ENCODE measurements at regions not wholly inside any gene's neighbourhood (a gene's known extent, or its start where the extent isn't known, plus 50 kb on each side); places are given as distances from the start of the nearest gene placed in this dataset.

- intact Hi-C loops (cut with DNase I): no loop called here
- no peaks in the 10 kb centered on the region for H3K4me1 ChIP-seq
- ATAC-seq: no peak
- no peak overlapping the region for H3K4me3 ChIP-seq
- no peaks in the 10 kb centered on the region for H3K27me3 ChIP-seq
- H3K36me3 ChIP-seq: no peaks in the 10 kb centered on the region
- no peaks in the 10 kb centered on the region for H3K9me3 ChIP-seq
- TF ChIP-seq CTCF (IDR thresholded peaks at IDR 0.05): no peak
- H3K27ac ChIP-seq: no peak overlapping the region
- DNase-seq: no peak
These were observed 424.9 kb downstream of the SOX9 start for GRCh38 chr17:72545766-72546165.

- Histone ChIP-seq H3K27me3 (no peaks in the 10 kb centered on the region), H3K4me3 (no peak overlapping the region), H3K4me1 (no peaks in the 10 kb centered on the region), H3K27ac (no peak overlapping the region), H3K36me3 (no peaks in the 10 kb centered on the region), H3K9me3 (no peaks in the 10 kb centered on the region)
- intact Hi-C loops (cut with DNase I): no loop called here
- ATAC-seq (peak; percentile 3), DNase-seq (peak; percentile 20)
- TF ChIP-seq CTCF (IDR thresholded peaks at IDR 0.05): no peak
These were observed 432.4 kb downstream of the SOX9 start for GRCh38 chr17:72553051-72553755.

- Histone ChIP-seq H3K27me3 (no peaks in the 10 kb centered on the region), H3K27ac (no peak overlapping the region), H3K4me1 (no peaks in the 10 kb centered on the region), H3K4me3 (no peak overlapping the region), H3K9me3 (no peaks in the 10 kb centered on the region), H3K36me3 (no peaks in the 10 kb centered on the region)
- peak; percentile 18 for DNase-seq
- intact Hi-C loops (cut with DNase I): no loop called here
- no peak for TF ChIP-seq CTCF (IDR thresholded peaks at IDR 0.05)
- no peak for ATAC-seq
These were observed 433.7 kb downstream of the SOX9 start for GRCh38 chr17:72554508-72554907.

- Histone ChIP-seq H3K36me3 (no peaks in the 10 kb centered on the region), H3K4me1 (no peaks in the 10 kb centered on the region), H3K27ac (no peak overlapping the region), H3K27me3 (no peaks in the 10 kb centered on the region), H3K4me3 (no peak overlapping the region), H3K9me3 (no peaks in the 10 kb centered on the region)
- DNase-seq (no peak), ATAC-seq (no peak)
- TF ChIP-seq CTCF (IDR thresholded peaks at IDR 0.05): no peak
- intact Hi-C loops (cut with DNase I): no loop called here
These were observed 434.2 kb downstream of the SOX9 start for GRCh38 chr17:72555052-72555451.

GRCh38 chr17:72556944-72557826, 436.4 kb downstream of the SOX9 start:
- DNase-seq (peak; percentile 79), ATAC-seq (peak; percentile 68)
- Histone ChIP-seq H3K4me1 (no peaks in the 10 kb centered on the region), H3K27me3 (no peaks in the 10 kb centered on the region), H3K36me3 (no peaks in the 10 kb centered on the region), H3K27ac (no peak overlapping the region), H3K4me3 (no peak overlapping the region), H3K9me3 (no peaks in the 10 kb centered on the region)
- TF ChIP-seq CTCF (IDR thresholded peaks at IDR 0.05): peak; percentile 83
- intact Hi-C loops (cut with DNase I): no loop called here
